AG04450 (cell line): ENCODE measurements at regions not wholly inside any gene's neighbourhood (a gene's known extent, or its start where the extent isn't known, plus 50 kb on each side); places are given as distances from the start of the nearest gene placed in this dataset.

ENCODE experiments used
- CTCF ChIA-PET: fragments of 300-600, 350-600 bp; formaldehyde crosslinking; extraction: SDS; loops from one replicate; lab custom pipeline; 2022; ENCODE audit warnings: antibody characterized with exemption, inconsistent platforms; lab: Charles Lee
- POLR2A ChIA-PET: fragments of 350-600 bp; formaldehyde crosslinking; extraction: SDS; loops from one replicate; lab custom pipeline; 2021; ENCODE audit warnings: antibody characterized with exemption, inconsistent platforms; lab: Yijun Ruan, JAX
- DNase-seq: peaks from one replicate; pipeline ENCODE4 v3.0.0-alpha.2; 2011; ENCODE audit warnings: low read depth, low spot score
- H3K27ac ChIP-seq: one replicate; pipeline ENCODE4 v1.5.1; 2012; ENCODE audit warnings: low read depth, low read length, control low read depth
- H3K27me3 ChIP-seq: one replicate; pipeline ENCODE4 v1.6.0; 2012; ENCODE audit warnings: low read length; ENCODE audit not compliant: control insufficient read depth, insufficient read depth
- H3K4me3 ChIP-seq: 2 replicates; pipeline ENCODE4 v1.5.1; 2011; ENCODE audit warnings: mild to moderate bottlenecking, low read depth, low read length, control low read depth
- H3K9me3 ChIP-seq: 2 replicates; pipeline ENCODE4 v1.5.1; 2012; ENCODE audit warnings: low read length; ENCODE audit not compliant: control insufficient read depth, insufficient read depth
- CTCF ChIP-seq: IDR thresholded peaks from 2 replicates; pipeline ENCODE4 v1.5.1; 2011; ENCODE audit warnings: low read depth, low read length, control low read depth, inconsistent platforms

- H3K27ac ChIP-seq = no peak overlapping the region
- H3K27me3 ChIP-seq = no peaks in the 10 kb centered on the region
- TF ChIP-seq CTCF = no peak
- DNase-seq = no peak
- H3K4me3 ChIP-seq = no peak overlapping the region
- CTCF ChIA-PET = interaction anchor here (0.6 to 0.9 kb wide), 2 partner anchors 8 to 17 kb away, joined by 3 to 4 read pairs; no protein-coding TSS in a partner anchor
- POLR2A ChIA-PET = no interaction called here
- H3K9me3 ChIP-seq = peaks cover 6% of the 10 kb centered on the region; the same call in 1 of the 2 replicates
Measured at GRCh38 chr12:124726596-124727263, 136.9 kb downstream of the SCARB1 start.

GRCh38 chr12:124725597-124726237, 137.9 kb downstream of the SCARB1 start:
- no peak for TF ChIP-seq CTCF
- 0 out of 2 replicates have a peak, but pooled peaks cover 3% of the 10 kb centered on the region for H3K9me3 ChIP-seq
- no peak for DNase-seq
- CTCF ChIA-PET = interaction anchor here (0.6 kb wide), 1 partner anchor 16 kb away, joined by 3 read pairs; no protein-coding TSS in a partner anchor
- no peaks in the 10 kb centered on the region for H3K27me3 ChIP-seq
- H3K27ac ChIP-seq = no peak overlapping the region
- POLR2A ChIA-PET = no interaction called here
- no peak overlapping the region for H3K4me3 ChIP-seq

GRCh38 chr12:124725099-124725498, 138.6 kb downstream of the SCARB1 start:
- ChIA-PET CTCF (no interaction called here), POLR2A (no interaction called here)
- H3K9me3 ChIP-seq = 0 out of 2 replicates have a peak, but pooled peaks cover 3% of the 10 kb centered on the region
- no peaks in the 10 kb centered on the region for H3K27me3 ChIP-seq
- no peak for DNase-seq
- H3K27ac ChIP-seq = no peak overlapping the region
- no peak for TF ChIP-seq CTCF
- no peak overlapping the region for H3K4me3 ChIP-seq

- no peak for DNase-seq
- CTCF ChIA-PET = no interaction called here
- Histone ChIP-seq H3K27ac (no peak overlapping the region), H3K4me3 (no peak overlapping the region), H3K9me3 (0 out of 2 replicates have a peak, but pooled peaks cover 3% of the 10 kb centered on the region), H3K27me3 (no peaks in the 10 kb centered on the region)
- TF ChIP-seq CTCF = no peak
- POLR2A ChIA-PET = no interaction called here
Measured at GRCh38 chr12:124722878-124723277, 140.8 kb downstream of the SCARB1 start.

GRCh38 chr12:124721501-124722162, 142.0 kb downstream of the SCARB1 start:
- TF ChIP-seq CTCF = no peak

More at GRCh38 chr12:124721501-124722162, 142.0 kb downstream of the SCARB1 start:
- no peak overlapping the region for H3K27ac ChIP-seq
- no peak overlapping the region for H3K4me3 ChIP-seq
- H3K27me3 ChIP-seq = no peaks in the 10 kb centered on the region
- ChIA-PET CTCF (interaction anchor here (0.6 to 2.0 kb wide), 4 partner anchors 9 to 116 kb away, joined by 3 to 9 read pairs (median 5); no protein-coding TSS in a partner anchor), POLR2A (interaction anchor here (1.0 kb wide), 1 partner anchor 24 kb away, joined by 3 read pairs; no protein-coding TSS in a partner anchor)
- DNase-seq = no peak
- H3K9me3 ChIP-seq = no peaks in the 10 kb centered on the region
